ENCODE measurements at regions not wholly inside any gene's neighbourhood (a gene's known extent, or its start where the extent isn't known, plus 50 kb on each side); places are given as distances from the start of the nearest gene placed in this dataset.

- no peaks in the 10 kb centered on the region for H3K9me3 ChIP-seq
- no peak for TF ChIP-seq CTCF (IDR thresholded peaks at IDR 0.05)
- TF ChIP-seq POLR2A (IDR thresholded peaks at IDR 0.05) = no peak
- no peak for TF ChIP-seq POLR2AphosphoS5 (IDR thresholded peaks at IDR 0.05)
- TF ChIP-seq EP300 (IDR thresholded peaks at IDR 0.05) = no peak
- no peaks in the 10 kb centered on the region for H3K36me3 ChIP-seq
- H3K27me3 ChIP-seq = no peaks in the 10 kb centered on the region
- DNase-seq (peak in 1 of 2 donors; percentile 32), ATAC-seq (ENCODE audit: low FRiP score in 2 of 2) (no peak)
- H3K4me1 ChIP-seq = no peaks in the 10 kb centered on the region
- H3K27ac ChIP-seq = no peak overlapping the region
- WGBS, 2 donors = 57 to 70% methylated on average over 10 of the region's 10 CpGs
- H3K4me3 ChIP-seq = no peak overlapping the region
These were observed 216.3 kb downstream of the PTPRU start for GRCh38 chr1:29452463-29453230.

GRCh38 chr1:29451368-29451892, 215.1 kb downstream of the PTPRU start:
- no peak for TF ChIP-seq POLR2AphosphoS5 (IDR thresholded peaks at IDR 0.05)
- TF ChIP-seq EP300 (IDR thresholded peaks at IDR 0.05) = no peak
- TF ChIP-seq CTCF (IDR thresholded peaks at IDR 0.05) = no peak
- TF ChIP-seq POLR2A (IDR thresholded peaks at IDR 0.05) = no peak
- DNase-seq (no peak), ATAC-seq (ENCODE audit: low FRiP score in 2 of 2) (no peak)
- Histone ChIP-seq H3K4me1 (no peaks in the 10 kb centered on the region), H3K36me3 (no peaks in the 10 kb centered on the region), H3K9me3 (no peaks in the 10 kb centered on the region), H3K4me3 (no peak overlapping the region), H3K27ac (no peak overlapping the region), H3K27me3 (no peaks in the 10 kb centered on the region)
- 74 to 77% methylated on average over 12 to 16 of the region's 16 CpGs for whole genome bisulfite sequencing, 2 donors

- H3K4me3 ChIP-seq = no peak overlapping the region
- H3K27me3 ChIP-seq = no peaks in the 10 kb centered on the region
- 74 to 84% methylated on average over 10 of the region's 10 CpGs for WGBS, 2 donors
- no peaks in the 10 kb centered on the region for H3K4me1 ChIP-seq
- DNase-seq (peak in 1 of 2 donors; percentile 41), ATAC-seq (ENCODE audit: low FRiP score in 2 of 2) (no peak)
- H3K27ac ChIP-seq = no peak overlapping the region
- TF ChIP-seq EP300 (IDR thresholded peaks at IDR 0.05) (no peak), POLR2AphosphoS5 (IDR thresholded peaks at IDR 0.05) (no peak), CTCF (IDR thresholded peaks at IDR 0.05) (no peak), POLR2A (IDR thresholded peaks at IDR 0.05) (no peak)
- no peaks in the 10 kb centered on the region for H3K9me3 ChIP-seq
- H3K36me3 ChIP-seq = no peaks in the 10 kb centered on the region
These were observed 214.3 kb downstream of the PTPRU start for GRCh38 chr1:29450591-29450990.

- Histone ChIP-seq H3K27me3 (no peaks in the 10 kb centered on the region), H3K27ac (no peak overlapping the region), H3K4me3 (no peak overlapping the region), H3K36me3 (no peaks in the 10 kb centered on the region), H3K9me3 (no peaks in the 10 kb centered on the region), H3K4me1 (peaks cover 0 to 3% (median under 1%) of the 10 kb centered on the region in 4 donors)
- TF ChIP-seq POLR2AphosphoS5 (IDR thresholded peaks at IDR 0.05) = no peak
- no peak for TF ChIP-seq POLR2A (IDR thresholded peaks at IDR 0.05)
- no peak for TF ChIP-seq CTCF (IDR thresholded peaks at IDR 0.05)
- no peak for TF ChIP-seq EP300 (IDR thresholded peaks at IDR 0.05)
- 74 to 87% methylated on average over 11 to 16 of the region's 16 CpGs for WGBS, 2 donors
- ATAC-seq (ENCODE audit: low FRiP score in 2 of 2) (no peak), DNase-seq (no peak)
These were observed 212.3 kb downstream of the PTPRU start for GRCh38 chr1:29448456-29449235.

Data from upper lobe of left lung (tissue), 6 donors.